Pulmonary artery endothelial cell (primary cell): ENCODE measurements at regions not wholly inside any gene's neighbourhood (a gene's known extent, or its start where the extent isn't known, plus 50 kb on each side); places are given as distances from the start of the nearest gene placed in this dataset.
"Not testable (repeated sequence)": the region's sequence is repeated elsewhere in the genome, so short reads cannot be mapped to it uniquely, and the experiment has no call there.

Source experiments
- DNase-seq: peaks from one replicate; pipeline ENCODE4 v3.0.0-alpha.2; 2011; ENCODE audit warnings: low read depth, low spot score

GRCh38 chr22:48819961-48820360 lies 1007.7 kb downstream of the BRD1 start:
- no peak for DNase-seq

DNA sequence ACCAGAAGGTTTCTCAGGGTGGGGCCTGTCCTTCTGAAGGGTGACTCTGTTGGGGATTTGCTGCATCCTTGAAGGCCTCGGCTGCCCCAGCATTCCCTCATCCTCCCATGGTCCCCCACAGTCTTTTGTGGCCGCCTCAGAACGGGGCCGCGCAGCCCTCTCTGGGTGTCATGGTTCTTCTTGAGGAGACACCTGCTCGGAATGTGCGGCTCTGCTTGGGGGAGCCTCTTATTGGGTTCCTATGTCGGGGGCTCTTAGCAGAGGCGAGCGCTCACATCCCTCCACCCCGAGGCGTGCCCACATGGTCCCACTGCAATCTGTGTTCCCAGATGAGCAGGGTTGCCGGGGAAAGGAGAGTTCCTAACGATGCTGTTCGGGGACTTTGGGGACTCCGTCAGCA lies 1008.4 kb downstream of the BRD1 start:
- no peak for DNase-seq

GRCh38 chr22:48817491-48817890 lies 1010.2 kb downstream of the BRD1 start:
- not testable (repeated sequence) for DNase-seq

DNA sequence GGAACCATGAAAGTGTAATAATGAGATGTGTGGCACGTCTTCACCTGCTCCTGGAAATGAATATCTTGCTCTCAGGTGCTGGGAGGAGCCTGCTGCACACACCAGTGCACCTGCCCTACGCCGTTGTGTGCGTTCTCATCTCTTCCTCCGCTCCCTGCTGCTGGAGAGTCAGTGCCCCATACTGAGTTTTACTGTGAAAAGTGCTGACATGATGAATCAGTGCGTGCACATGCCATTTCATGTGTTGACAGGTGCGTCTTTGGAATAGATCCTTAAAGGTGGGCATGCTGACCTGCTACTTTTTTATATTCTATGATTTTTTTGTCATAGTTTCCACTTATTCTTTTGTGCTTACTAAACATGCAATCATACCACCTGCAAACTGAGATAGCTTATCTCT lies 1015.8 kb downstream of the BRD1 start:
- DNase-seq, result no peak

DNA sequence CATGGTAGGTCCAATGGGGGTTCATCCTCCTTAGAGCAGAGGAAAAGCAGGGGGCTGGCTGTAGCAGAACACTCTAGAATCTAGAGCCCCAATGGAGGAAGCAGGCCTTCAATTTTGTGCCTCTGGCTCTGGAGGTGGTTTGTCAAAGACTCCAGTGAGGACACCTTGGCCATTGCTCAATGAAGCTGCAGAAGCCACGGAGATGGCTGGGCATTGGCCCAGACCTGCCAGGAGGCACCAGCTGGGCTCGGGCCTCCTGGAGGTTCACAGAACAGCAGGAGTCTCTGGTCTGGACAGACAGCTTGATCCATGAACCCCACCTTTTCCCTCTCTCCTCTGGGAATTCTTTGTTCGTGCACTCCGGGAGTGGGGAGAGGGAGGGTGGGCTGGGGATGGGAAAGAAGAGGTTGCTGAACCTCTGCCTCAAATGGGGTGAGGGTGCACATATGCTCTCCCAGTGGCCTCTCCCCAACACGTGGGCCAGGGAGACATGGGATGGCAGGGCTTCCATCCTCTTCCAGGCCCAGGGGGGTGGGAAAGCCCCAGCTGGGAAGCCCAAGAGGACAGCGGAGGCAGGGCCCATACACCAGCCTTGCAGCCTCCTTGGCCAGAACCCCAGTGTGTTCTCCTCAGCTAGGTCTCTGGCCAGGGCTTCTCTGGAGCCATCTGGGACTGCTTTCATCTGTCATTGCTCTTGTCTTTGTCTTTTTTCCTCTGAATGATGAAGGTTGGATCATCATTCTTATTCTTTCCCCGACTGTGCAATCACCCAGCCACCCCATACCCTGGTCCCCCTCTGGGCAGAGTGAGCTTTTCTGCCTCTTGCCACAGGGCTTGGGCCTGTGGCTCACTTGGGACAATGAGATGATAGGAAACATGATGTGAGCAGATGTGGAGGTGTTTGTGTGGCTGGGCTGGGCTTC lies 1019.4 kb downstream of the BRD1 start:
- DNase-seq, result no peak

DNA sequence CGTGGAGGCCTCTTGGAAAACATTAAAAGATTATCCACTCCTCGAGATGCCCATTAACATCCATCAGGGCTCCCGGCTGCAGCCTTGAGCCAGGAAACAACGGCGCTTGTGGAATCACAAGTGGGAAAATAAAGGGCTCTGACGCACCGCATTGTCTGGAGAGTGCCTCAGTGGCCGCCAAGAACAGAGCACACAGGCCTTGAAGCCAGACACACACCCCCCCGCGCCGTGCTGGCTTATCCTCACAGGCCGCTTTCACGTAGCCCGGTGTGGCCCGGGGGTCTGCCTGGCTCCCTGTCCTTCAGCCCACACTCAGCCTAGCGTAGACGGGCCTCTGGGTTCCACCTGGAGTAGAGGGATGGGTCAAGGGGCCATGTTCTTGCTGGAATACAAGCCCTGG lies 1020.5 kb downstream of the BRD1 start:
- no peak for DNase-seq

GRCh38 chr22:48806227-48806781 lies 1021.4 kb downstream of the BRD1 start:
- no peak for DNase-seq

DNA sequence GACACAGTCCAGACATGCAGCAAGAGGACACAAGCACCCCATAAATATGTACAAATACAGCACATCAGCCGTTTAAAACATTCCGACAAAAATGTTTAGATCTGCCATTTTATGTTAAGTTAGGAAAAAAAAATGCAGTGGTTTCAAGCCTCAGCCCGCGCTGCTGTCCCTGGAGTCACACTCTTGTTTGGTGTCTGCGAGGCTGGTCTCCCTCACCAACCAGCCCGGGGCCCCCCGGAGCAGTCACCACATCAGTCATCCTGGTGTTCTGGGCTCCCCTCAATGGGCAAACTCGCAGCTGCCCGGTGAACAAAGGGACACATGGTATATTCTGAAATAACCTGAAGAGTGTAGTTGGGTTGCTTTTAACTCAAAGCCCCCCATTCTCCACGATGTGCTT lies 1022.2 kb downstream of the BRD1 start:
- DNase-seq, result no peak

GRCh38 chr22:48804811-48805301 lies 1022.8 kb downstream of the BRD1 start:
- no peak for DNase-seq

- no peak for DNase-seq
Measured at GRCh38 chr22:48803948-48804810, 1023.5 kb downstream of the BRD1 start.

DNA sequence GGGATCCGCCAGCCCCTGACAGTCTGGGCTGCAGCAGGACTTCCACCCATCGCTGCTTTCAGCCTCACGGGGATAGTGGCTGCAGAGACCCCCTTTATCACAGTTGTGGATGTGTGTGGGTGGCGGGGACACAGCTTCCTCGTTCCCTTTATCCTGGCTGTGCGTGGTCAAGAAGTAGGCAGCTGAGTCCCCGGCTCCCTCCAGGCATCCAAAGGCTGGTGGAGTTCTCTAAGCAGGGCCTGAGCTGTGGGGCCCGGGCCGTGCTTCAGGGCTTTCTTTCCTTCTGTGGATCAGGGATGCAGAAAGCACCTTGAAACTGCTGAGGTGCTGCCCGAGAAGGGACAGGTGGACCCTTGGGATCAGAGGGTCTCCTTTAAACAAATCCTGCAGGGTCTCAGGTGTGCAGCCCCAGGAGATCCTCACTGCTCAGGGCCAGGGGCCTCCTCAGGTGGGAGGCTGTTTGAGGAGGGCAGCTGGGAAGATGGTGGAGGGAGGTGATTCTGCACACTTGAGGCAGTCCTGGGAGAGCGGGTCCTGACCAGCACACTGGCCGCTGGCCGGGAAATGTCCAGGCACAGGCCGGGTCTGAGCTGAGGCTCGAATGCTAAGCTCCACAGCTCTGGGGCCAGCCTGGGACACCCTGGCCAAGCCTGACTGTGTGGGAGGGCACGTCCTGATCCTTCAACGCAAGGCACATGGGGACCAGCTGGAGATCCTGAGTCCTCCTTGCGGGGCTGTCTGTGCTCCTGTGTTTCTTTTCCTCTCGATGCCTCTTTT lies 1024.3 kb downstream of the BRD1 start:
- no peak for DNase-seq

DNA sequence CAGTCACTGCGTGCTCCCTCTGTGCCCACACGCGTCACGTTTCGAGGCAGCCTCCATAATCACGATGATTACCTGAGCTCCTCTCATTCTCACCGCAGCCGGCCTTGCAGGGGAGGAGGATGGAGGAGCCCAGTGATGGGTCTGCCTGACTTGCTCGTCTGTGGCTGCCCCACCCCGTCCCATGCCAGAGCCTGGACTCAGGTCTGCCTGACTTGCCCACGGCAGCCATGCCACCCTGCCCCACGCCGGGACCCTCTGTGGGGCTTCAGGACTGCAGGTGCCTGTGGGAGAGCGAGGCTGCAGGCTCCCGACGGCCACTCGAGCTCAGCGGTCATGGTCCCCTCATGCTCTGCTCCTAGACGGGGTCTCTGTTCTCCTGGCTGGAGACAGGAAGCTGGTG lies 1025.1 kb downstream of the BRD1 start:
- no peak for DNase-seq

- no peak for DNase-seq
Measured at GRCh38 chr22:48800886-48801607, 1026.6 kb downstream of the BRD1 start.

- DNase-seq, result no peak
Measured at GRCh38 chr22:48800036-48800885, 1027.4 kb downstream of the BRD1 start.

DNA sequence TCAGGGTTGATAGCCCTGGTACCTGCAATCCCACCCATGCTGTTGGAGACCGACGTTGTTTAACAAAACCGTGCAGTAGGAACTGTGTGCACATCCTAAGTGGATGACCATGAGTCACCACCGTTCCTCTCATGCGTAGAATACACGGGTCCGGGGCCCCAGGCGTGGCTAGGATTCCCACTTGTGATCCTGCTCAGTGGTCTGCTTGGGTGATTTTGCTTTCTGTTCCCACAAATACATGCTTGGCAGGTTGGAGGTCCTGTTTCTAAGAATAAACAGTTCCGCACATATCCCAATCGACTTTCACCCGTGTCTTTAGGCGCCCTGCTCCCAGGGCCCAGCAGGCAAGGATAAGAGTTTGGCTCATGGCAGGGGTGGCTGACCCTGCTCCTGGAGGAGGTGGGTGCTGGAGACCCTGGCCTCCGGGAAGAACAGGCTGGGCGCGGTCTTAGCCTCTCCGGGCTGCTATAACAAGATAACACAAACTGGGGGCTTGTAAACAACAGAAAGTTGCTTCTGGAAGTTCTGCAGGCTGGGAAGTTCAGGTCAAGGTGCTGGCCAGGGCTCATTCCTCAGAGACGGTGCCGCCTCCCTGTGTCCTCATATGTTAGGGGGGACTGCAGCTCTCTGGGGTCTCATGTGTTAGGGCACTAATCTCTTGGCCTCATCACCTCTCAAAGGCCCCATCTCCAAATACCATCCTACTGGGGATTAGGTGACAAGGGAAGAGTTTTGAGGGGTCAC lies 1028.3 kb downstream of the BRD1 start:
- DNase-seq, result no peak

DNA sequence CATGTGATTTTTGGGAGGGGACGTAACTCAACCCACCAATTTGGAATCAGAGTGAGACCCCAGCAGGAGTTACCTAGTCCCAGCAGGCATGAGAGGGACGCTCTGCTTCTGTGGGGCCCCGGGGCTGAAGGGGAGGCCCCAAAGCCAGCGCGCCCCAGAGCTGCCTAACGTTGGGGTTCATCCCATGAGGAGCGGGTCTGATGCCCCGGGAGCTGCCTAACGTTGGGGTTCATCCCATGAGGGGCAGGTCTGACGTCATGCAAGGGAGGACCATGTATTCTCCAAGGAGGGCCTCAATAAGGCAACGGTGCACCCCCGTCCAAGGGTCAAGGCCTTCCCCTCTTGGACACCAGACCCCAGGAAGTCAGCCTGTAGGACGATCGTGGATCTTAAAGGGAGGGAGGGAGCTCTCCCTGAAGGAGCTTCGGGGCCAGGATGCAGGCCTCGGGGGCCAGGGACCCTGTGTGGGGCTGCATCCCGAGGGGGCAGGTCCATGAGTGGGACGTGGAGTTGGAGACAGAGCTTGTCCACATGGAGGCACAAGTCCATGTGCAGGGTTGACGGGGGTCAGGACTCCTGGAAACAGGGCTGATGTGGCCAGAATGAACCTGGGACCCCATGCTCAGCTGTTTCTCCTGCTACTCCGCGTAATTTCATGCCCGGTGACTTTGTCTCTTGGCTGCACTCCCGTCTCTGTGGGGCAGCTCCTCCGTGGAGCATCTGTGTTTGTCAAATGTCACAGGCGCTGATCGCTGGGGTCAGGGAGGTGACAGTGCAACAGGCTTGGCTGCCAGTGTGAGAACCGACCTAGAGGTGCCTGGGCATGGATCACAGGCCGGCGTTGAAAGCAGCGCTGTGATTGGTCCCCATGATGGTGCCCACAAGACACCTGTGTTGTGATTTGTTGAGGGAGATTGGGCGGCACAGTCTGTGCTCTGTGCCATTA lies 1029.1 kb downstream of the BRD1 start:
- DNase-seq, result no peak

DNA sequence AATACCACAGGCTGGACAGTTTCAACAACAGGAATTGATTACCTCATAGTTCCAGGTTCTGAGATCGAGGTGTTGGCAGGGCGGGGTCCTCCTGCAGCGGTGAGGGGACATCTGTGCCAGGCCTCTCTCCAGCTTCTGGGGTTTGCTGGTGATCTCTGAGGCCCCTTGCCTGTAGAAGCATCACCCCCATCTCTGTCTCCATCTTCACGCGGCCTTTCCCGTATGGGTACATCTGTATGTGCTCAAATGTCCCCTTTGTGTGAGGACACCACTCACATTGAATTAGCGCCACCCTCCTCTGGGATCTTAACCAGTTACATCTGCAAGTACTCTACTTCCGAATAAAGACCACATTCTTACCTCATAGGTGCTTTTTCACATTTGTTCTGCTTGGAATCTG lies 1029.9 kb downstream of the BRD1 start:
- no peak for DNase-seq
